ENCODE measurements at regions not wholly inside any gene's neighbourhood (a gene's known extent, or its start where the extent isn't known, plus 50 kb on each side); places are given as distances from the start of the nearest gene placed in this dataset.

DNA sequence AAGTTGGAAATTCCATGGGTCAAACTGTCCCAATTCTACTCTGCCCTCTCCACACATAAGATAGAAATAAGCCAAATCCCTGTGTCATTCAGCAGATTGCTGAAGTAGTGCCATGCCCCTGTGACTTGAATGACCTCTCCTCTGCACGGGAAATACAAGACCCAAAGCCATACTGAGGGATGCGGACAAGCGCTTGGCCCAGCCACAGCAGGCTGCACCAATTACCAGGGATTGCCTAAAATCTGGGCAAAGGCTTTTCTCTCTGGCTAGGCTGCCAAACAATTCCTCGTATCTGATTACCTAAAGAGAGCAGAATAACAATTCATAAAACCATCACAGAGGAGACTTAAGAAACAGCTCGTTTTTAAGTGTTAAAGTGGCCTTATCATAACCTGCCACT, 421.8 kb upstream of the JARID2 start:
- ATAC-seq (no peak), DNase-seq (ENCODE audit: low read depth, low spot score) (no peak)
- H3K9ac ChIP-seq (ENCODE audit: low read length): no peak overlapping the region
- no TSS peak for BruUV-seq (replicated peaks)
- no peaks in the 10 kb centered on the region for H3K36me3 ChIP-seq (ENCODE audit: control insufficient read depth in 1 of 2, insufficient read depth in 2 of 2, low read length in 2 of 2)
- H2AFZ ChIP-seq (ENCODE audit: low read depth, low read length, poor library complexity, severe bottlenecking): no peak overlapping the region
- H4K20me1 ChIP-seq (ENCODE audit: insufficient read depth): no peaks in the 10 kb centered on the region
- H3K4me2 ChIP-seq (ENCODE audit: low read length): no peak overlapping the region
- CTCF ChIA-PET: no interaction called here
- RAD21 ChIA-PET (ENCODE audit: low non-redundant PET in 1 of 2, low total read pairs in 2 of 2, uncharacterized antibody in 2 of 2, unreplicated experiment in 2 of 2): no interaction called here
- no peaks in the 10 kb centered on the region for H3K9me2 ChIP-seq (ENCODE audit: insufficient read depth)
- POLR2A ChIA-PET: no interaction called here
- H3K9me3 ChIP-seq (ENCODE audit: control insufficient read depth in 1 of 2, insufficient read depth in 1 of 2, low read depth in 1 of 2, low read length in 2 of 2): no peaks in the 10 kb centered on the region
- no peak overlapping the region for H3K27ac ChIP-seq (ENCODE audit: low read depth, low read length)
- intact Hi-C loops (cut with micrococcal nuclease): no loop called here
- no peak overlapping the region for H3K4me3 ChIP-seq (replicated peaks in 1 of 2; ENCODE audit: low read depth in 1 of 2, low read length in 2 of 2)
- H3K27me3 ChIP-seq (ENCODE audit: insufficient read depth, low read length): no peaks in the 10 kb centered on the region
- H3K4me1 ChIP-seq (ENCODE audit: control insufficient read depth in 1 of 2, insufficient read depth in 2 of 2, low read length in 2 of 2): peaks cover 0 to 11% of the 10 kb centered on the region in 2 experiments; a peak in 2 of 4 replicates
- TF ChIP-seq FOSL1 (IDR thresholded peaks at IDR 0.05; ENCODE audit: low read depth): no peak
- TF ChIP-seq ELF1 (IDR thresholded peaks at IDR 0.05; ENCODE audit: borderline replicate concordance, low read depth): no peak
- no peak for TF ChIP-seq SP1 (IDR thresholded peaks at IDR 0.05; ENCODE audit: low read depth)
- TF ChIP-seq CEBPB (IDR thresholded peaks at IDR 0.05; ENCODE audit: low read depth): no peak
- no peaks in the 10 kb centered on the region for H3K79me2 ChIP-seq (ENCODE audit: insufficient read depth, low read length)

DNA sequence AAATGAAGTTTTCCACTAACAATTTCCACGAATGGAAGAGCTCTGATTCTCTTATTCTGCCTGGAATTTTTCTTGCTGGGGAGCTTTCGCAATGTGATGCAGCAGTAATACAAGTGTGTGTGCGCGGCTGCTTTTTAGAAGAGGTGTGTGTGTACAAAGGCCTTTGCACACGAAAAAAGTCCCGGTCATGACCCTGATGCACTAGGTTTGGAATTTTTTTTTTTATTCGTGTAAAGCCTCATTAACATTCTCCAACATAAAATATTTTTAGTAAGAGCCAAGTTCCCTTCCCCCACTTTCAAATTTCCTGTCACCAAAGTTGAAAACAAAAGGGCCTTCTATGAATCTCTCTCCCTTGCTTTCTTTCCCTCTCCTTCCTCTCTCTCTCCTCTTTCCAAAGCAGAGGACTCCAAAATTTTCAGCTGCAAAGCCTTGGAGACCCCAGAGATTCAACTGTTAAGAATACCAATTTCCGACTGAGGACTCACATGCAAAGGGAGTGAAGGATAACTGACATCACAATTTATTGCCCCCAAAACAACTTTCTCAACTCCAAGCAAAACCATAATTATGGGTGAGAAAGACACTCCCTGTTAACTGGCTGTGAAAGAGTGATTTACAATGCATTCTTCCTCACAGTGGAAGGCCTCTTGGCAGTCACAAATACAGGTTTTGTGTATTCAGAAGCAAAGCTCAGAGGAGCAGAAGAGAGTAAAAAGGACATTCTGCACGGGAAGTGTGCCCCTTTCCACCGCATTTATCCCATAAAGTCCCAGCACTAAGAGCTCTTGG, 421.2 kb upstream of the JARID2 start:
- H3K9ac ChIP-seq (ENCODE audit: low read length): no peak overlapping the region
- H3K27ac ChIP-seq (ENCODE audit: low read depth, low read length): no peak overlapping the region
- no peaks in the 10 kb centered on the region for H3K79me2 ChIP-seq (ENCODE audit: insufficient read depth, low read length)
- no peaks in the 10 kb centered on the region for H3K36me3 ChIP-seq (ENCODE audit: control insufficient read depth in 1 of 2, insufficient read depth in 2 of 2, low read length in 2 of 2)
- RAD21 ChIA-PET (ENCODE audit: low non-redundant PET in 1 of 2, low total read pairs in 2 of 2, uncharacterized antibody in 2 of 2, unreplicated experiment in 2 of 2): no interaction called here
- DNase-seq (ENCODE audit: low read depth, low spot score) (no peak), ATAC-seq (no peak)
- H3K4me2 ChIP-seq (ENCODE audit: low read length): no peak overlapping the region
- H4K20me1 ChIP-seq (ENCODE audit: insufficient read depth): no peaks in the 10 kb centered on the region
- intact Hi-C loops (cut with micrococcal nuclease): no loop called here
- no peaks in the 10 kb centered on the region for H3K27me3 ChIP-seq (ENCODE audit: insufficient read depth, low read length)
- POLR2A ChIA-PET: no interaction called here
- CTCF ChIA-PET: no interaction called here
- H3K4me3 ChIP-seq (replicated peaks in 1 of 2; ENCODE audit: low read depth in 1 of 2, low read length in 2 of 2): no peak overlapping the region
- no peaks in the 10 kb centered on the region for H3K9me3 ChIP-seq (ENCODE audit: control insufficient read depth in 1 of 2, insufficient read depth in 1 of 2, low read depth in 1 of 2, low read length in 2 of 2)
- H3K9me2 ChIP-seq (ENCODE audit: insufficient read depth): no peaks in the 10 kb centered on the region
- H3K4me1 ChIP-seq (ENCODE audit: control insufficient read depth in 1 of 2, insufficient read depth in 2 of 2, low read length in 2 of 2): peaks cover 0 to 11% of the 10 kb centered on the region in 2 experiments; a peak in 2 of 4 replicates
- no TSS peak for BruUV-seq (replicated peaks)
- no peak overlapping the region for H2AFZ ChIP-seq (ENCODE audit: low read depth, low read length, poor library complexity, severe bottlenecking)
- TF ChIP-seq, protein P1, sequence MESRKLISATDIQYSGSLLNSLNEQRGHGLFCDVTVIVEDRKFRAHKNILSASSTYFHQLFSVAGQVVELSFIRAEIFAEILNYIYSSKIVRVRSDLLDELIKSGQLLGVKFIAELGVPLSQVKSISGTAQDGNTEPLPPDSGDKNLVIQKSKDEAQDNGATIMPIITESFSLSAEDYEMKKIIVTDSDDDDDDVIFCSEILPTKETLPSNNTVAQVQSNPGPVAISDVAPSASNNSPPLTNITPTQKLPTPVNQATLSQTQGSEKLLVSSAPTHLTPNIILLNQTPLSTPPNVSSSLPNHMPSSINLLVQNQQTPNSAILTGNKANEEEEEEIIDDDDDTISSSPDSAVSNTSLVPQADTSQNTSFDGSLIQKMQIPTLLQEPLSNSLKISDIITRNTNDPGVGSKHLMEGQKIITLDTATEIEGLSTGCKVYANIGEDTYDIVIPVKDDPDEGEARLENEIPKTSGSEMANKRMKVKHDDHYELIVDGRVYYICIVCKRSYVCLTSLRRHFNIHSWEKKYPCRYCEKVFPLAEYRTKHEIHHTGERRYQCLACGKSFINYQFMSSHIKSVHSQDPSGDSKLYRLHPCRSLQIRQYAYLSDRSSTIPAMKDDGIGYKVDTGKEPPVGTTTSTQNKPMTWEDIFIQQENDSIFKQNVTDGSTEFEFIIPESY (IDR thresholded peaks at IDR 0.05; ENCODE audit: extremely low read depth, insufficient replicate concordance, low read length): no peak
- TF ChIP-seq FOSL1 (IDR thresholded peaks at IDR 0.05; ENCODE audit: low read depth): no peak
- no peak for TF ChIP-seq TCF7L2 (IDR thresholded peaks at IDR 0.05; ENCODE audit: borderline replicate concordance, extremely low read depth, insufficient read depth, insufficient read length)
- no peak for TF ChIP-seq MAX (IDR thresholded peaks at IDR 0.05)
- TF ChIP-seq CBX3 (IDR thresholded peaks at IDR 0.05; ENCODE audit: low read depth): no peak
- TF ChIP-seq, protein P2, sequence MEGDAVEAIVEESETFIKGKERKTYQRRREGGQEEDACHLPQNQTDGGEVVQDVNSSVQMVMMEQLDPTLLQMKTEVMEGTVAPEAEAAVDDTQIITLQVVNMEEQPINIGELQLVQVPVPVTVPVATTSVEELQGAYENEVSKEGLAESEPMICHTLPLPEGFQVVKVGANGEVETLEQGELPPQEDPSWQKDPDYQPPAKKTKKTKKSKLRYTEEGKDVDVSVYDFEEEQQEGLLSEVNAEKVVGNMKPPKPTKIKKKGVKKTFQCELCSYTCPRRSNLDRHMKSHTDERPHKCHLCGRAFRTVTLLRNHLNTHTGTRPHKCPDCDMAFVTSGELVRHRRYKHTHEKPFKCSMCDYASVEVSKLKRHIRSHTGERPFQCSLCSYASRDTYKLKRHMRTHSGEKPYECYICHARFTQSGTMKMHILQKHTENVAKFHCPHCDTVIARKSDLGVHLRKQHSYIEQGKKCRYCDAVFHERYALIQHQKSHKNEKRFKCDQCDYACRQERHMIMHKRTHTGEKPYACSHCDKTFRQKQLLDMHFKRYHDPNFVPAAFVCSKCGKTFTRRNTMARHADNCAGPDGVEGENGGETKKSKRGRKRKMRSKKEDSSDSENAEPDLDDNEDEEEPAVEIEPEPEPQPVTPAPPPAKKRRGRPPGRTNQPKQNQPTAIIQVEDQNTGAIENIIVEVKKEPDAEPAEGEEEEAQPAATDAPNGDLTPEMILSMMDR (IDR thresholded peaks at IDR 0.05 in 2 of 3, conservative IDR thresholded peaks at IDR 0.05 in 1 of 3; ENCODE audit: borderline replicate concordance in 1 of 3, insufficient read depth in 1 of 3, low read depth in 2 of 3, low read length in 2 of 3): no peak
- TF ChIP-seq SP1 (IDR thresholded peaks at IDR 0.05; ENCODE audit: low read depth): no peak
- TF ChIP-seq SRF (IDR thresholded peaks at IDR 0.05; ENCODE audit: low read depth): no peak
- no peak for TF ChIP-seq EZH2 (IDR thresholded peaks at IDR 0.05)
- TF ChIP-seq SIN3A (IDR thresholded peaks at IDR 0.05; ENCODE audit: low read depth): no peak

All from HCT116 (cell line).